ENCODE measurements at regions not wholly inside any gene's neighbourhood (a gene's known extent, or its start where the extent isn't known, plus 50 kb on each side); places are given as distances from the start of the nearest gene placed in this dataset.

DNA sequence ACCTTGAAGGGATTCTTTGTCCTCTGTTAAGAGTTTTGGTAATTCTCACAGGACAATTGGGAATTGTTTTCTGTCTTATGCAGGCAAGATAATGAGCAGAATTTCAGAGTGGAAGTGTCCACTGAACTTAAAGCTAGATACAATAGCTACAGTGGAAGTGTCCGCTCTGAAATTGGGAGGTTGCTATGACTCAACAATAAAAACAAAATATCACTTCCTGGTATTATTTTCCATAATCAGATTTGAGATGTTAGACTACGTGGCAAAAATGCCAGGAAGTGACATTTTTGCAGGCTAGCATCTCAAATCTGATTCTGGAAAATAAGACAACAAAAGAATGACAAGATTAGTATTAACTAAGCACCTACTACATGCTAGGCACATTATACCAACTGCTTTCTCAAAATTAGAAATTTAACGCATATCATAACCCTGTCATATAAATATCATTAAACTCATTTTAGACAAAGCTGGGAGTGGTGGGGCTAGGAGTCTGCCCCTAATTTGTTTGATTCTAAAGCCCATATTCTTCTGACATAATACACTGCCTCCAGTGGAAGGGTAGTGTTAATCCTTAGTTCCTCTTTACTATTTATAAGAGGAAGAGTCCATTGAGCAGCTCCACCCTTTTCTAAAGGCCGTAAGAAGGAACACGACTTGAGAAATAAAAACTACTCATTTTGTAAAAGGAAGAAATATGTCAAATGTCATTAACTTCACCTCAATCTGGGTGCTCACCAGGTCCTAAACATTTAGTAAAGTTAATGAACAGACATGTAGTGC is 266.9 kb upstream of the STT3B start:
- Histone ChIP-seq H3K27ac (ENCODE audit: control insufficient read depth, insufficient read depth, low read length) (no peak overlapping the region), H3K9me3 (ENCODE audit: control insufficient read depth, low read depth, low read length) (no peaks in the 10 kb centered on the region), H3K9ac (ENCODE audit: control insufficient read depth, extremely low read depth, insufficient read depth, low read length) (no peak overlapping the region), H3K36me3 (ENCODE audit: control insufficient read depth in 2 of 2, extremely low read depth in 1 of 2, insufficient read depth in 2 of 2, low read length in 2 of 2) (no peaks in the 10 kb centered on the region), H3K9me1 (ENCODE audit: control insufficient read depth, extremely low read depth, insufficient read depth, low read length) (no peaks in the 10 kb centered on the region), H4K20me1 (ENCODE audit: control insufficient read depth, extremely low read depth, insufficient read depth, low read length) (no peaks in the 10 kb centered on the region), H2AFZ (ENCODE audit: control insufficient read depth, low read length) (no peak overlapping the region), H3K27me3 (ENCODE audit: control insufficient read depth, extremely low read depth, insufficient read depth, low read length) (no peaks in the 10 kb centered on the region), H3K4me3 (ENCODE audit: control insufficient read depth in 2 of 3, extremely low read depth in 1 of 3, insufficient read depth in 2 of 3, low read depth in 1 of 3, low read length in 3 of 3) (no peak overlapping the region), H3K4me1 (ENCODE audit: control insufficient read depth, extremely low read depth, insufficient read depth, low read length) (no peaks in the 10 kb centered on the region), H3K4me2 (ENCODE audit: control insufficient read depth, extremely low read depth, insufficient read depth, low read depth, low read length) (no peak overlapping the region), H3K79me2 (ENCODE audit: control insufficient read depth, insufficient read depth, low read length) (no peaks in the 10 kb centered on the region)
- FAIRE-seq (no peak), DNase-seq (ENCODE audit: low read depth, low spot score) (no peak)
- dilution Hi-C loops (cut with MboI; ENCODE audit: extremely low pct_ligation_motif_present, low sequenced_read_pairs), result no loop called here
- TF ChIP-seq, protein P1, sequence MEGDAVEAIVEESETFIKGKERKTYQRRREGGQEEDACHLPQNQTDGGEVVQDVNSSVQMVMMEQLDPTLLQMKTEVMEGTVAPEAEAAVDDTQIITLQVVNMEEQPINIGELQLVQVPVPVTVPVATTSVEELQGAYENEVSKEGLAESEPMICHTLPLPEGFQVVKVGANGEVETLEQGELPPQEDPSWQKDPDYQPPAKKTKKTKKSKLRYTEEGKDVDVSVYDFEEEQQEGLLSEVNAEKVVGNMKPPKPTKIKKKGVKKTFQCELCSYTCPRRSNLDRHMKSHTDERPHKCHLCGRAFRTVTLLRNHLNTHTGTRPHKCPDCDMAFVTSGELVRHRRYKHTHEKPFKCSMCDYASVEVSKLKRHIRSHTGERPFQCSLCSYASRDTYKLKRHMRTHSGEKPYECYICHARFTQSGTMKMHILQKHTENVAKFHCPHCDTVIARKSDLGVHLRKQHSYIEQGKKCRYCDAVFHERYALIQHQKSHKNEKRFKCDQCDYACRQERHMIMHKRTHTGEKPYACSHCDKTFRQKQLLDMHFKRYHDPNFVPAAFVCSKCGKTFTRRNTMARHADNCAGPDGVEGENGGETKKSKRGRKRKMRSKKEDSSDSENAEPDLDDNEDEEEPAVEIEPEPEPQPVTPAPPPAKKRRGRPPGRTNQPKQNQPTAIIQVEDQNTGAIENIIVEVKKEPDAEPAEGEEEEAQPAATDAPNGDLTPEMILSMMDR (optimal IDR thresholded peaks at IDR 0.05 in 1 of 3, IDR thresholded peaks at IDR 0.05 in 1 of 3, conservative IDR thresholded peaks at IDR 0.05 in 1 of 3; ENCODE audit: extremely low read depth in 1 of 3, insufficient read depth in 2 of 3, low read length in 3 of 3), result no peak
- no peak for TF ChIP-seq EZH2 (IDR thresholded peaks at IDR 0.05; ENCODE audit: low read length)

DNA sequence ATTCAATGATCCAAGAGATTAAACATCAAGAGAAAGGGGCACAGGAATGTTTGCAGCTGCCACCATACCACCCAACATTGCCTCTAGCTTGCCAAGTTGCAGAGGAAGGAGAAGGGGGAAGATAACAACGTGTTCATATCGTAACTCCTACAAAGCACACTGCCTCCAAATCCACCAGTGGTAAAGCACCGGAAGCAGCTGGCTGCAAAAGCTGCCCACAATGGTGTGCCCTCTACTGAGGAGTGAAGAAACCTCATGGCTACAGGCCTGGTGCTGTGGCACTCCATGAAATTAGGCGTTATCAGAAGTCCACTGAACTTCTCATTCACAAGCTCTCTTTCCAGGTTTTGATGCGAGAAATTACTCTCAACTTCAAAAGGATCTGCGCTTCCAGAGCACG is 263.9 kb upstream of the STT3B start:
- H3K4me3 ChIP-seq (ENCODE audit: control insufficient read depth in 2 of 3, extremely low read depth in 1 of 3, insufficient read depth in 2 of 3, low read depth in 1 of 3, low read length in 3 of 3), result no peak overlapping the region
- no peaks in the 10 kb centered on the region for H3K9me1 ChIP-seq (ENCODE audit: control insufficient read depth, extremely low read depth, insufficient read depth, low read length)
- H3K27me3 ChIP-seq (ENCODE audit: control insufficient read depth, extremely low read depth, insufficient read depth, low read length), result no peaks in the 10 kb centered on the region
- H3K27ac ChIP-seq (ENCODE audit: control insufficient read depth, insufficient read depth, low read length), result no peak overlapping the region
- no peaks in the 10 kb centered on the region for H3K36me3 ChIP-seq (ENCODE audit: control insufficient read depth in 2 of 2, extremely low read depth in 1 of 2, insufficient read depth in 2 of 2, low read length in 2 of 2)
- DNase-seq (ENCODE audit: low read depth, low spot score), result no peak
- H3K9me3 ChIP-seq (ENCODE audit: control insufficient read depth, low read depth, low read length), result no peaks in the 10 kb centered on the region
- no peak for TF ChIP-seq EZH2 (IDR thresholded peaks at IDR 0.05; ENCODE audit: low read length)
- H3K4me2 ChIP-seq (ENCODE audit: control insufficient read depth, extremely low read depth, insufficient read depth, low read depth, low read length), result no peak overlapping the region
- no peak for FAIRE-seq
- H3K9ac ChIP-seq (ENCODE audit: control insufficient read depth, extremely low read depth, insufficient read depth, low read length), result no peak overlapping the region
- no peaks in the 10 kb centered on the region for H3K79me2 ChIP-seq (ENCODE audit: control insufficient read depth, insufficient read depth, low read length)
- H4K20me1 ChIP-seq (ENCODE audit: control insufficient read depth, extremely low read depth, insufficient read depth, low read length), result no peaks in the 10 kb centered on the region
- H2AFZ ChIP-seq (ENCODE audit: control insufficient read depth, low read length), result no peak overlapping the region
- no peaks in the 10 kb centered on the region for H3K4me1 ChIP-seq (ENCODE audit: control insufficient read depth, extremely low read depth, insufficient read depth, low read length)
- dilution Hi-C loops (cut with MboI; ENCODE audit: extremely low pct_ligation_motif_present, low sequenced_read_pairs), result no loop called here

GRCh38 chr3:31270010-31270409 is 262.7 kb upstream of the STT3B start:
- Histone ChIP-seq H3K9ac (ENCODE audit: control insufficient read depth, extremely low read depth, insufficient read depth, low read length) (no peak overlapping the region), H3K4me3 (ENCODE audit: control insufficient read depth in 2 of 3, extremely low read depth in 1 of 3, insufficient read depth in 2 of 3, low read depth in 1 of 3, low read length in 3 of 3) (no peak overlapping the region), H3K27ac (ENCODE audit: control insufficient read depth, insufficient read depth, low read length) (no peak overlapping the region), H3K4me1 (ENCODE audit: control insufficient read depth, extremely low read depth, insufficient read depth, low read length) (peaks cover 10% of the 10 kb centered on the region), H3K79me2 (ENCODE audit: control insufficient read depth, insufficient read depth, low read length) (no peaks in the 10 kb centered on the region), H3K4me2 (ENCODE audit: control insufficient read depth, extremely low read depth, insufficient read depth, low read depth, low read length) (no peak overlapping the region), H3K9me3 (ENCODE audit: control insufficient read depth, low read depth, low read length) (no peaks in the 10 kb centered on the region), H3K36me3 (ENCODE audit: control insufficient read depth in 2 of 2, extremely low read depth in 1 of 2, insufficient read depth in 2 of 2, low read length in 2 of 2) (no peaks in the 10 kb centered on the region), H3K27me3 (ENCODE audit: control insufficient read depth, extremely low read depth, insufficient read depth, low read length) (no peaks in the 10 kb centered on the region), H4K20me1 (ENCODE audit: control insufficient read depth, extremely low read depth, insufficient read depth, low read length) (no peaks in the 10 kb centered on the region), H3K9me1 (ENCODE audit: control insufficient read depth, extremely low read depth, insufficient read depth, low read length) (no peaks in the 10 kb centered on the region), H2AFZ (ENCODE audit: control insufficient read depth, low read length) (no peak overlapping the region)
- no peak for DNase-seq (ENCODE audit: low read depth, low spot score)
- dilution Hi-C loops (cut with MboI; ENCODE audit: extremely low pct_ligation_motif_present, low sequenced_read_pairs), result no loop called here
- no peak for TF ChIP-seq EZH2 (IDR thresholded peaks at IDR 0.05; ENCODE audit: low read length)
- TF ChIP-seq, protein P1 (optimal IDR thresholded peaks at IDR 0.05 in 1 of 3, IDR thresholded peaks at IDR 0.05 in 1 of 3, conservative IDR thresholded peaks at IDR 0.05 in 1 of 3; ENCODE audit: extremely low read depth in 1 of 3, insufficient read depth in 2 of 3, low read length in 3 of 3), result no peak
- FAIRE-seq, result no peak

Measured in keratinocyte (primary cell).